ENCODE measurements at regions not wholly inside any gene's neighbourhood (a gene's known extent, or its start where the extent isn't known, plus 50 kb on each side); places are given as distances from the start of the nearest gene placed in this dataset.

GRCh38 chrY:7697506-7697905, 786.0 kb upstream of the AMELY start:
- no peak for TF ChIP-seq POLR2AphosphoS5 (IDR thresholded peaks at IDR 0.05)
- TF ChIP-seq POLR2A (IDR thresholded peaks at IDR 0.05) = no peak
- TF ChIP-seq EP300 (IDR thresholded peaks at IDR 0.05; ENCODE audit: low read depth) = no peak
- TF ChIP-seq CTCF (IDR thresholded peaks at IDR 0.05) = no peak
- intact Hi-C loops (cut with DNase I; ENCODE audit: low total_unique reads) (no loop called here), in situ Hi-C loops (cut with MboI; ENCODE audit: low pct_ligation_motif_present in 1 of 4, low pct_unique_long_range_greater_than_20kb in 1 of 4, low sequenced_read_pairs in 3 of 4) (no loop called here)
- DNase-seq = no peak
- Histone ChIP-seq H3K9me3 (no peaks in the 10 kb centered on the region), H3K27ac (no peak overlapping the region), H3K27me3 (no peaks in the 10 kb centered on the region), H3K4me3 (no peak overlapping the region), H3K4me1 (no peaks in the 10 kb centered on the region), H3K36me3 (no peaks in the 10 kb centered on the region)
- 80% methylated on average over 1 of the region's 1 CpG; no CpG with 5 or more reads in 1 of the 2 donors for WGBS, 2 donors (ENCODE audit: low coverage in 1 of 2)

- no peak overlapping the region for H3K27ac ChIP-seq
- DNase-seq = no peak
- TF ChIP-seq EP300 (IDR thresholded peaks at IDR 0.05; ENCODE audit: low read depth) (no peak), POLR2AphosphoS5 (IDR thresholded peaks at IDR 0.05) (no peak), POLR2A (IDR thresholded peaks at IDR 0.05) (no peak), CTCF (IDR thresholded peaks at IDR 0.05) (no peak)
- H3K4me3 ChIP-seq = no peak overlapping the region
- no peaks in the 10 kb centered on the region for H3K9me3 ChIP-seq
- intact Hi-C loops (cut with DNase I; ENCODE audit: low total_unique reads) = no loop called here
- H3K27me3 ChIP-seq = no peaks in the 10 kb centered on the region
- in situ Hi-C loops (cut with MboI; ENCODE audit: low pct_ligation_motif_present in 1 of 4, low pct_unique_long_range_greater_than_20kb in 1 of 4, low sequenced_read_pairs in 3 of 4) = no loop called here
- no peaks in the 10 kb centered on the region for H3K4me1 ChIP-seq
- H3K36me3 ChIP-seq = no peaks in the 10 kb centered on the region
- no CpG with 5 or more reads among the region's 1 CpG for WGBS, 2 donors (ENCODE audit: low coverage in 1 of 2)
Measured at GRCh38 chrY:7692701-7693100, 781.1 kb upstream of the AMELY start.

- Histone ChIP-seq H3K36me3 (no peaks in the 10 kb centered on the region), H3K27ac (no peak overlapping the region), H3K4me3 (no peak overlapping the region), H3K4me1 (no peaks in the 10 kb centered on the region), H3K9me3 (no peaks in the 10 kb centered on the region), H3K27me3 (no peaks in the 10 kb centered on the region)
- no peak for TF ChIP-seq POLR2AphosphoS5 (IDR thresholded peaks at IDR 0.05)
- no peak for DNase-seq
- WGBS, 2 donors (ENCODE audit: low coverage in 1 of 2) = no CpG with 5 or more reads among the region's 3 CpGs
- intact Hi-C loops (cut with DNase I; ENCODE audit: low total_unique reads) (no loop called here), in situ Hi-C loops (cut with MboI; ENCODE audit: low pct_ligation_motif_present in 1 of 4, low pct_unique_long_range_greater_than_20kb in 1 of 4, low sequenced_read_pairs in 3 of 4) (no loop called here)
Measured at GRCh38 chrY:7687086-7687485, 775.5 kb upstream of the AMELY start.

GRCh38 chrY:7684546-7684945, 773.0 kb upstream of the AMELY start:
- in situ Hi-C loops (cut with MboI; ENCODE audit: low pct_ligation_motif_present in 1 of 4, low pct_unique_long_range_greater_than_20kb in 1 of 4, low sequenced_read_pairs in 3 of 4) (no loop called here), intact Hi-C loops (cut with DNase I; ENCODE audit: low total_unique reads) (no loop called here)
- no peak overlapping the region for H3K27ac ChIP-seq
- no peaks in the 10 kb centered on the region for H3K27me3 ChIP-seq
- TF ChIP-seq EP300 (IDR thresholded peaks at IDR 0.05; ENCODE audit: low read depth) (no peak), POLR2A (IDR thresholded peaks at IDR 0.05) (no peak), CTCF (IDR thresholded peaks at IDR 0.05) (no peak)
- no peak for DNase-seq
- H3K9me3 ChIP-seq = no peaks in the 10 kb centered on the region
- H3K4me3 ChIP-seq = no peak overlapping the region
- H3K4me1 ChIP-seq = no peaks in the 10 kb centered on the region
- 93% methylated on average over 2 of the region's 2 CpGs; no CpG with 5 or more reads in 1 of the 2 donors for WGBS, 2 donors (ENCODE audit: low coverage in 1 of 2)
- no peaks in the 10 kb centered on the region for H3K36me3 ChIP-seq

- DNase-seq = no peak
- TF ChIP-seq POLR2AphosphoS5 (IDR thresholded peaks at IDR 0.05) = no peak
- no peak for TF ChIP-seq CTCF (IDR thresholded peaks at IDR 0.05)
- TF ChIP-seq POLR2A (IDR thresholded peaks at IDR 0.05) = no peak
- TF ChIP-seq EP300 (IDR thresholded peaks at IDR 0.05; ENCODE audit: low read depth) = no peak
- intact Hi-C loops (cut with DNase I; ENCODE audit: low total_unique reads) = no loop called here
- H3K4me3 ChIP-seq = no peak overlapping the region
- H3K27me3 ChIP-seq = no peaks in the 10 kb centered on the region
- in situ Hi-C loops (cut with MboI; ENCODE audit: low pct_ligation_motif_present in 1 of 4, low pct_unique_long_range_greater_than_20kb in 1 of 4, low sequenced_read_pairs in 3 of 4) = no loop called here
- H3K9me3 ChIP-seq = no peaks in the 10 kb centered on the region
- H3K36me3 ChIP-seq = no peaks in the 10 kb centered on the region
- no peaks in the 10 kb centered on the region for H3K4me1 ChIP-seq
- H3K27ac ChIP-seq = no peak overlapping the region
Measured at GRCh38 chrY:7682386-7682785, 770.8 kb upstream of the AMELY start.

Data from transverse colon (tissue), 4 donors.